GM23338 (cell line): ENCODE measurements at regions not wholly inside any gene's neighbourhood (a gene's known extent, or its start where the extent isn't known, plus 50 kb on each side); places are given as distances from the start of the nearest gene placed in this dataset.

Source experiments
- ATAC-seq: fragments of 200-7000 bp; cut with Tn5 transposase; 3 replicates; pipeline ENCODE4 v1.9.1; 2020
- DNase-seq: peaks from one replicate; pipeline ENCODE4 v3.0.0-alpha.2; 2015; ENCODE audit warnings: low spot score
- H2AFZ ChIP-seq: fragments of 200-600 bp; sonication (generic); 2 replicates; pipeline ENCODE4 v1.8.0; 2016; ENCODE audit warnings: antibody characterized with exemption, mild to moderate bottlenecking, moderate library complexity
- H3F3A ChIP-seq: fragments of 200-600 bp; sonication (generic); replicated peaks from 2 replicates; pipeline ENCODE4 v1.8.0; 2017; ENCODE audit warnings: antibody characterized with exemption, mixed run types, low read depth
- H3K27ac ChIP-seq: fragments of 200-600 bp; sonication (generic); 2 replicates; pipeline ENCODE4 v1.6.1; 2016; ENCODE audit warnings: low read depth
- H3K27me3 ChIP-seq: fragments of 200-600 bp; sonication (generic); 2 replicates; pipeline ENCODE4 v1.8.0; 2016; ENCODE audit warnings: mild to moderate bottlenecking, mixed run types, moderate library complexity; ENCODE audit not compliant: insufficient read depth
- H3K36me3 ChIP-seq: fragments of 200-600 bp; sonication (generic); 2 replicates; pipeline ENCODE4 v1.8.0; 2016; ENCODE audit warnings: mild to moderate bottlenecking; ENCODE audit not compliant: insufficient read depth
- H3K4me1 ChIP-seq: fragments of 200-600 bp; sonication (generic); 2 replicates; pipeline ENCODE4 v1.8.0; 2016; ENCODE audit warnings: mild to moderate bottlenecking, moderate library complexity; ENCODE audit not compliant: insufficient read depth
- H3K4me2 ChIP-seq: fragments of 200-600 bp; sonication (generic); 2 replicates; pipeline ENCODE4 v1.7.1; 2017; ENCODE audit warnings: mixed run types
- H3K4me3 ChIP-seq: fragments of 200-600 bp; sonication (generic); 2 replicates; pipeline ENCODE4 v1.6.1; 2016; ENCODE audit warnings: mixed run types
- H3K79me2 ChIP-seq: fragments of 200-600 bp; sonication (generic); replicated peaks from 2 replicates; pipeline ENCODE4 v1.8.0; 2017; ENCODE audit warnings: mild to moderate bottlenecking; ENCODE audit not compliant: insufficient read depth
- H3K9me2 ChIP-seq: fragments of 200-600 bp; sonication (generic); 2 replicates; pipeline ENCODE4 v1.8.0; 2017; ENCODE audit not compliant: insufficient read depth
- H4K20me1 ChIP-seq: fragments of 200-600 bp; sonication (generic); replicated peaks from 2 replicates; pipeline ENCODE4 v1.8.0; 2017; ENCODE audit warnings: mild to moderate bottlenecking; ENCODE audit not compliant: insufficient read depth
- H3K27ac Mint-ChIP-seq: 2 replicates; pipeline ENCODE4 v1.8.0; 2020; ENCODE audit warnings: inconsistent platforms, mild to moderate bottlenecking, moderate library complexity, mixed read lengths
- H3K27me3 Mint-ChIP-seq: 3 replicates; pipeline ENCODE4 v1.8.0; 2022; ENCODE audit warnings: low read depth, mild to moderate bottlenecking, moderate library complexity, mixed read lengths, inconsistent platforms; ENCODE audit not compliant: insufficient read depth, poor library complexity
- H3K36me3 Mint-ChIP-seq: 3 replicates; pipeline ENCODE4 v1.8.0; 2021; ENCODE audit warnings: low read depth, mild to moderate bottlenecking, inconsistent platforms, moderate library complexity, mixed read lengths
- H3K4me1 Mint-ChIP-seq: 3 replicates; pipeline ENCODE4 v1.8.0; 2020; ENCODE audit warnings: mild to moderate bottlenecking, inconsistent platforms, mixed read lengths
- H3K4me3 Mint-ChIP-seq: 3 replicates; pipeline ENCODE4 v1.8.0; 2021; ENCODE audit warnings: moderate library complexity, mild to moderate bottlenecking, inconsistent platforms, mixed read lengths
- H3K9me3 Mint-ChIP-seq: 3 replicates; pipeline ENCODE4 v1.8.0; 2020; ENCODE audit warnings: moderate library complexity, mild to moderate bottlenecking, inconsistent platforms, mixed read lengths
- CREB1 ChIP-seq: fragments of 250-450 bp; sonication (Bioruptor Pico); IDR thresholded peaks from 2 replicates; pipeline ENCODE4 v1.5.0; 2020; ENCODE audit warnings: low read depth, mild to moderate bottlenecking, moderate library complexity
- EZH2 ChIP-seq: fragments of 200-600 bp; sonication (generic); IDR thresholded peaks from one replicate; pipeline ENCODE4 v1.8.0; 2017; ENCODE audit warnings: antibody characterized with exemption, mild to moderate bottlenecking, low read depth; ENCODE audit not compliant: unreplicated experiment
- JUNB ChIP-seq: IDR thresholded peaks from one replicate; pipeline ENCODE4 v1.6.1; 2016; ENCODE audit warnings: antibody characterized with exemption; ENCODE audit not compliant: unreplicated experiment
- NANOG ChIP-seq: IDR thresholded peaks from 2 replicates; pipeline ENCODE4 v1.6.1; 2016; ENCODE audit warnings: antibody characterized with exemption, borderline replicate concordance
- POLR2AphosphoS5 ChIP-seq: IDR thresholded peaks from 2 replicates; pipeline ENCODE4 v1.6.1; 2016; ENCODE audit warnings: antibody characterized with exemption, low read depth
- REST ChIP-seq: IDR thresholded peaks from one replicate; pipeline ENCODE4 v1.6.1; 2018; ENCODE audit warnings: antibody characterized with exemption; ENCODE audit not compliant: unreplicated experiment
- STAT1 ChIP-seq: IDR thresholded peaks from one replicate; pipeline ENCODE4 v1.6.1; 2016; ENCODE audit warnings: antibody characterized with exemption; ENCODE audit not compliant: unreplicated experiment
- ZNF114 ChIP-seq: fragments of 250-450 bp; sonication (Bioruptor Pico); IDR thresholded peaks from 2 replicates; pipeline ENCODE4 v1.5.0; 2020; ENCODE audit warnings: mild to moderate bottlenecking, moderate library complexity
- ZNF331 ChIP-seq: fragments of 250-450 bp; sonication (Bioruptor Pico); IDR thresholded peaks from 2 replicates; pipeline ENCODE4 v1.5.0; 2020; ENCODE audit warnings: low read depth, mild to moderate bottlenecking, moderate library complexity
- ZNF462 ChIP-seq: fragments of 250-450 bp; sonication (Bioruptor Pico); IDR thresholded peaks from 2 replicates; pipeline ENCODE4 v1.5.0; 2020; ENCODE audit warnings: mild to moderate bottlenecking, moderate library complexity

- Histone ChIP-seq H3K4me1 (no peaks in the 10 kb centered on the region), H2AFZ (no peak overlapping the region), H3K9me2 (peaks cover 3% of the 10 kb centered on the region; the same call in 1 of the 2 replicates), H3K36me3 (no peaks in the 10 kb centered on the region), H4K20me1 (no peaks in the 10 kb centered on the region), H3F3A (no peaks in the 10 kb centered on the region), H3K79me2 (no peaks in the 10 kb centered on the region), H3K27ac (no peak overlapping the region), H3K4me2 (no peak overlapping the region), H3K27me3 (no peaks in the 10 kb centered on the region), H3K4me3 (no peak overlapping the region)
- H3K4me3 Mint-ChIP-seq = no peak overlapping the region
- H3K36me3 Mint-ChIP-seq = no peaks in the 10 kb centered on the region; the same call in 2 of the 3 replicates
- no peak overlapping the region for H3K27ac Mint-ChIP-seq
- TF ChIP-seq CREB1 (CRISPR knock-in tag) (no peak), EZH2 (no peak), JUNB (no peak)
- ATAC-seq = no peak
- no peaks in the 10 kb centered on the region for H3K9me3 Mint-ChIP-seq
- peaks cover 2% of the 10 kb centered on the region for H3K27me3 Mint-ChIP-seq
- no peak for DNase-seq
- H3K4me1 Mint-ChIP-seq = peaks cover 4% of the 10 kb centered on the region; the same call in 2 of the 3 replicates
Observed at GRCh38 chr20:5471368-5471767, 139.4 kb downstream of the GPCPD1 start.

- Mint-ChIP-seq H3K9me3 (no peaks in the 10 kb centered on the region), H3K4me1 (peaks cover 4% of the 10 kb centered on the region; the same call in 2 of the 3 replicates), H3K4me3 (no peak overlapping the region), H3K27me3 (peaks cover 2% of the 10 kb centered on the region), H3K36me3 (no peaks in the 10 kb centered on the region; the same call in 2 of the 3 replicates), H3K27ac (no peak overlapping the region)
- no peaks in the 10 kb centered on the region for H3K27me3 ChIP-seq
- H3K4me3 ChIP-seq = no peak overlapping the region
- H3K36me3 ChIP-seq = no peaks in the 10 kb centered on the region
- H4K20me1 ChIP-seq = no peaks in the 10 kb centered on the region
- H2AFZ ChIP-seq = no peak overlapping the region; the same call in 1 of the 2 replicates
- no peaks in the 10 kb centered on the region for H3F3A ChIP-seq
- TF ChIP-seq POLR2AphosphoS5 (no peak), ZNF331 (CRISPR knock-in tag) (no peak), NANOG (no peak), REST (no peak), STAT1 (no peak), ZNF114 (no peak), ZNF462 (CRISPR knock-in tag) (no peak), CREB1 (CRISPR knock-in tag) (no peak), JUNB (no peak)
- H3K9me2 ChIP-seq = peaks cover 3% of the 10 kb centered on the region; the same call in 1 of the 2 replicates
- H3K27ac ChIP-seq = no peak overlapping the region
- DNase-seq (no peak), ATAC-seq (no peak)
- H3K79me2 ChIP-seq = no peaks in the 10 kb centered on the region
- no peaks in the 10 kb centered on the region for H3K4me1 ChIP-seq
- H3K4me2 ChIP-seq = no peak overlapping the region
Observed at GRCh38 chr20:5470943-5471342, 139.9 kb downstream of the GPCPD1 start.
